HEK293 (cell line): ENCODE measurements at regions not wholly inside any gene's neighbourhood (a gene's known extent, or its start where the extent isn't known, plus 50 kb on each side); places are given as distances from the start of the nearest gene placed in this dataset.

ENCODE experiments used
- CTCF ChIA-PET: fragments of 350-600 bp; formaldehyde crosslinking; extraction: SDS; loops from one replicate; lab custom pipeline; 2021; ENCODE audit warnings: antibody characterized with exemption; lab: Yijun Ruan, JAX
- POLR2A ChIA-PET: fragments of 300-600 bp; formaldehyde crosslinking; extraction: SDS; loops from one replicate; lab custom pipeline; 2020; ENCODE audit warnings: antibody characterized with exemption, inconsistent platforms; lab: Yijun Ruan, JAX
- H3K27ac ChIP-seq: fragments of 200-500 bp; sonication (Bioruptor generic); 2 replicates; pipeline ENCODE4 v1.5.1; 2014; ENCODE audit warnings: low read depth, low read length, control low read depth, inconsistent platforms; ENCODE audit errors: extremely low read depth
- H3K36me3 ChIP-seq, 2 experiments: fragments of 200-500 bp in 1 of 2; sonication (Bioruptor generic) in 1 of 2; 1 replicate in 1 of 2; 2 replicates in 1 of 2; pipeline ENCODE4 v1.5.1; 2014 to 2017; ENCODE audit warnings: inconsistent platforms in 2 of 2, low read length in 2 of 2; ENCODE audit not compliant: control insufficient read depth in 2 of 2, insufficient read depth in 1 of 2
- H3K4me1 ChIP-seq: fragments of 200-500 bp; sonication (Bioruptor generic); 2 replicates; pipeline ENCODE4 v1.5.1; 2014; ENCODE audit warnings: mild to moderate bottlenecking, low read length, inconsistent platforms; ENCODE audit not compliant: control insufficient read depth, insufficient read depth
- H3K4me3 ChIP-seq: 2 replicates; pipeline ENCODE4 v1.5.1; 2011; ENCODE audit warnings: low read depth, mild to moderate bottlenecking, control low read depth, low read length, moderate library complexity
- H3K9me3 ChIP-seq: fragments of 200-500 bp; sonication (Bioruptor generic); 2 replicates; pipeline ENCODE4 v1.5.1; 2014; ENCODE audit warnings: low read depth, low read length, inconsistent platforms; ENCODE audit not compliant: control insufficient read depth, insufficient read depth
- BCL6B ChIP-seq: fragments of 450-650 bp; formaldehyde crosslinking; IDR thresholded peaks from 2 replicates; pipeline ENCODE4 v1.5.1; 2017; ENCODE audit warnings: missing biosample characterization, missing genetic modification characterization
- CTCF ChIP-seq: fragments of 450-650 bp; formaldehyde crosslinking; IDR thresholded peaks from 2 replicates; pipeline ENCODE4 v1.5.1; 2016; ENCODE audit warnings: missing biosample characterization, missing genetic modification characterization
- FEZF1 ChIP-seq: fragments of 450-650 bp; formaldehyde crosslinking; IDR thresholded peaks from 2 replicates; pipeline ENCODE4 v1.5.1; 2016; ENCODE audit warnings: missing biosample characterization, missing genetic modification characterization
- KLF16 ChIP-seq: fragments of 450-650 bp; formaldehyde crosslinking; IDR thresholded peaks from 2 replicates; pipeline ENCODE4 v1.5.1; 2017; ENCODE audit warnings: missing biosample characterization, missing genetic modification characterization
- KLF7 ChIP-seq: fragments of 450-650 bp; formaldehyde crosslinking; IDR thresholded peaks from 2 replicates; pipeline ENCODE4 v1.5.1; 2016; ENCODE audit warnings: missing biosample characterization, missing genetic modification characterization, borderline replicate concordance
- MEIS1 ChIP-seq: sonication (generic); formaldehyde crosslinking; IDR thresholded peaks from 2 replicates; pipeline ENCODE4 v1.8.1; 2022; ENCODE audit warnings: missing genetic modification reagents, mild to moderate bottlenecking, borderline replicate concordance
- PRDM4 ChIP-seq: fragments of 450-650 bp; formaldehyde crosslinking; IDR thresholded peaks from 2 replicates; pipeline ENCODE4 v1.5.1; 2017; ENCODE audit warnings: missing biosample characterization, missing genetic modification characterization
- SETDB1 ChIP-seq: IDR thresholded peaks from one replicate; pipeline ENCODE4 v1.6.1; 2017; ENCODE audit warnings: mild to moderate bottlenecking, low read length, moderate library complexity, mixed read lengths; ENCODE audit not compliant: insufficient read length
- SP7 ChIP-seq: fragments of 450-650 bp; formaldehyde crosslinking; IDR thresholded peaks from 2 replicates; pipeline ENCODE4 v1.5.1; 2016; ENCODE audit warnings: missing biosample characterization, missing genetic modification characterization
- ZBTB21 ChIP-seq: fragments of 450-650 bp; formaldehyde crosslinking; IDR thresholded peaks from 2 replicates; pipeline ENCODE4 v1.5.1; 2017; ENCODE audit warnings: missing biosample characterization, missing genetic modification characterization
- ZFP3 ChIP-seq: fragments of 450-650 bp; formaldehyde crosslinking; IDR thresholded peaks from 2 replicates; pipeline ENCODE4 v1.5.1; 2016; ENCODE audit warnings: low read depth, missing biosample characterization, missing genetic modification characterization
- ZNF157 ChIP-seq: fragments of 450-650 bp; formaldehyde crosslinking; IDR thresholded peaks from 2 replicates; pipeline ENCODE4 v1.5.1; 2016; ENCODE audit warnings: missing biosample characterization, missing genetic modification characterization
- ZNF23 ChIP-seq: fragments of 450-650 bp; formaldehyde crosslinking; IDR thresholded peaks from 2 replicates; pipeline ENCODE4 v1.5.1; 2016; ENCODE audit warnings: missing biosample characterization, missing genetic modification characterization, borderline replicate concordance
- ZNF248 ChIP-seq: fragments of 450-650 bp; formaldehyde crosslinking; IDR thresholded peaks from 2 replicates; pipeline ENCODE4 v1.5.1; 2017; ENCODE audit warnings: missing biosample characterization, missing genetic modification characterization
- ZNF292 ChIP-seq: fragments of 450-650 bp; formaldehyde crosslinking; IDR thresholded peaks from 2 replicates; pipeline ENCODE4 v1.5.1; 2016; ENCODE audit warnings: low read depth, missing biosample characterization, missing genetic modification characterization, borderline replicate concordance
- ZNF324 ChIP-seq: fragments of 450-650 bp; formaldehyde crosslinking; IDR thresholded peaks from 2 replicates; pipeline ENCODE4 v1.5.1; 2016; ENCODE audit warnings: missing biosample characterization, missing genetic modification characterization
- ZNF391 ChIP-seq: fragments of 450-650 bp; formaldehyde crosslinking; IDR thresholded peaks from 2 replicates; pipeline ENCODE4 v1.5.1; 2016; ENCODE audit warnings: low read depth, missing biosample characterization, missing genetic modification characterization, borderline replicate concordance
- ZNF416 ChIP-seq: fragments of 450-650 bp; formaldehyde crosslinking; IDR thresholded peaks from 2 replicates; pipeline ENCODE4 v1.5.1; 2016; ENCODE audit warnings: missing biosample characterization, missing genetic modification characterization
- ZNF423 ChIP-seq: fragments of 450-650 bp; formaldehyde crosslinking; IDR thresholded peaks from 2 replicates; pipeline ENCODE4 v1.5.1; 2016; ENCODE audit warnings: missing biosample characterization, missing genetic modification characterization
- ZNF488 ChIP-seq: fragments of 450-650 bp; formaldehyde crosslinking; IDR thresholded peaks from 2 replicates; pipeline ENCODE4 v1.5.1; 2016; ENCODE audit warnings: missing biosample characterization, missing genetic modification characterization
- ZNF513 ChIP-seq: fragments of 450-650 bp; IDR thresholded peaks from 2 replicates; pipeline ENCODE4 v1.5.1; 2018; ENCODE audit warnings: missing biosample characterization, missing genetic modification characterization
- ZNF514 ChIP-seq: fragments of 450-650 bp; formaldehyde crosslinking; IDR thresholded peaks from 2 replicates; pipeline ENCODE4 v1.5.1; 2016; ENCODE audit warnings: missing biosample characterization, missing genetic modification characterization
- ZNF558 ChIP-seq: fragments of 450-650 bp; formaldehyde crosslinking; IDR thresholded peaks from 2 replicates; pipeline ENCODE4 v1.5.1; 2016; ENCODE audit warnings: missing biosample characterization, missing genetic modification characterization
- ZNF560 ChIP-seq: fragments of 450-650 bp; formaldehyde crosslinking; IDR thresholded peaks from 2 replicates; pipeline ENCODE4 v1.5.1; 2017; ENCODE audit warnings: missing biosample characterization, missing genetic modification characterization, borderline replicate concordance
- ZNF600 ChIP-seq: fragments of 450-650 bp; formaldehyde crosslinking; IDR thresholded peaks from 2 replicates; pipeline ENCODE4 v1.5.1; 2016; ENCODE audit warnings: missing biosample characterization, missing genetic modification characterization
- ZSCAN16 ChIP-seq: fragments of 450-650 bp; formaldehyde crosslinking; IDR thresholded peaks from 2 replicates; pipeline ENCODE4 v1.5.1; 2016; ENCODE audit warnings: missing biosample characterization, missing genetic modification characterization

GRCh38 chr2:209368406-209368805 lies 55.4 kb upstream of the MAP2 start:
- CTCF ChIA-PET, result interaction anchor here (0.7 to 4.0 kb wide), 3 partner anchors 34 to 161 kb away, joined by 4 to 25 read pairs (median 4); no protein-coding TSS in a partner anchor
- Histone ChIP-seq H3K27ac (no peak overlapping the region), H3K4me1 (peaks cover 14% of the 10 kb centered on the region), H3K4me3 (no peak overlapping the region), H3K9me3 (no peaks in the 10 kb centered on the region), H3K36me3 (no peaks in the 10 kb centered on the region)
- POLR2A ChIA-PET, result interaction anchor here (0.6 to 1.6 kb wide), 2 partner anchors 24 to 55 kb away, joined by 3 to 4 read pairs; partner anchors contain the start of gene MAP2
- no peak for TF ChIP-seq ZNF248 (tag by site-specific recombination)
- no peak for TF ChIP-seq ZNF513 (tag by site-specific recombination)
- no peak for TF ChIP-seq ZNF423 (tag by site-specific recombination)
- TF ChIP-seq CTCF (tag by site-specific recombination), result no peak
- TF ChIP-seq PRDM4, result no peak
- no peak for TF ChIP-seq ZNF292
- TF ChIP-seq ZNF488 (tag by site-specific recombination), result no peak
- no peak for TF ChIP-seq BCL6B
- no peak for TF ChIP-seq ZNF560 (tag by site-specific recombination)
- TF ChIP-seq ZNF416, result no peak
- TF ChIP-seq KLF16 (tag by site-specific recombination), result no peak
- no peak for TF ChIP-seq ZSCAN16 (tag by site-specific recombination)
- TF ChIP-seq ZNF157 (tag by site-specific recombination), result no peak

- H3K27ac ChIP-seq, result no peak overlapping the region
- POLR2A ChIA-PET, result interaction anchor here (0.6 to 1.6 kb wide), 3 partner anchors 23 to 56 kb away, joined by 3 to 4 read pairs (median 3); partner anchors contain the start of gene MAP2
- CTCF ChIA-PET, result interaction anchor here (0.7 to 4.0 kb wide), 3 partner anchors 34 to 161 kb away, joined by 4 to 25 read pairs (median 4); no protein-coding TSS in a partner anchor
- TF ChIP-seq ZNF558 (tag by site-specific recombination) (0 out of 2 replicates have a peak, but pooled peaks have one; percentile 27), ZFP3 (tag by site-specific recombination) (no peak), MEIS1 (CRISPR knock-in tag) (no peak), BCL6B (no peak), ZNF23 (tag by site-specific recombination) (no peak), ZNF391 (no peak), KLF7 (tag by site-specific recombination) (no peak), ZNF248 (tag by site-specific recombination) (no peak), ZBTB21 (tag by site-specific recombination) (peak; percentile 61; the same call in 1 of the 2 replicates), ZNF600 (tag by site-specific recombination) (0 out of 2 replicates have a peak, but pooled peaks have one; percentile 20), FEZF1 (tag by site-specific recombination) (peak; percentile 17; the same call in 1 of the 2 replicates), ZNF324 (tag by site-specific recombination) (no peak), ZNF514 (tag by site-specific recombination) (no peak), SP7 (no peak), SETDB1 (no peak)
These were observed 54.9 kb upstream of the MAP2 start for GRCh38 chr2:209368914-209369313.

More at GRCh38 chr2:209368914-209369313, 54.9 kb upstream of the MAP2 start:
- H3K4me1 ChIP-seq, result peaks cover 14% of the 10 kb centered on the region
- no peak overlapping the region for H3K4me3 ChIP-seq
- no peaks in the 10 kb centered on the region for H3K9me3 ChIP-seq
- H3K36me3 ChIP-seq, result no peaks in the 10 kb centered on the region
